Astrocyte of the cerebellum (primary cell): ENCODE measurements at regions not wholly inside any gene's neighbourhood (a gene's known extent, or its start where the extent isn't known, plus 50 kb on each side); places are given as distances from the start of the nearest gene placed in this dataset.

ENCODE experiments used
- DNase-seq: peaks from one replicate; pipeline ENCODE4 v3.0.0-alpha.2; 2011; ENCODE audit warnings: low read depth
- H3K4me3 ChIP-seq: 2 replicates; pipeline ENCODE4 v1.5.1; 2011; ENCODE audit warnings: mild to moderate bottlenecking, low read depth, low read length, moderate library complexity
- in situ Hi-C: cut with HindIII; loops from 2 replicates; pipeline ENCODE4 v1.10.0; 2017; ENCODE audit warnings: low sequenced_read_pairs
- TF ChIP-seq, protein P1 (sequence below): IDR thresholded peaks from 2 replicates; pipeline ENCODE4 v1.5.1; 2012; ENCODE audit warnings: low read length, low read depth, moderate library complexity, mild to moderate bottlenecking; ENCODE audit errors: missing control alignments

DNA sequence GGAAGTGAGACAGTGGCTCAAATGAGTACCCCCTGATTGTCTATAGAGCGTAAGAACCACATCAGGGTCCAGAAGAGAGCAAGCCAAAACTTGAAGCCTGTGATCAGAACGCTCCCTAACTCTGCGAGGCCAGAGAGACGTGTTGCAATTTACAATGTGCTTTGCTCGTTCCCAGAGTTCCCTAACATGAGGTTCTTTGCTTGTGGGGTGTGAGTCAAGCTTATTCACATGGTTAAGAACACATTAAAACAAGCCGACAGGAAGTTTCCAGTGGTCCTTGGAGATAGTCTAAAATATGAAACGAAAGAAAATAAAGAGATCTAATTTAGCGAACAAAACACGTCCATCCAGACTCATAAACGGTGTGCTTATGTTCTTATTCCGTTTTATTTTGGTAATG is 702.3 kb downstream of the TRIML1 start:
- in situ Hi-C loops: no loop called here
- TF ChIP-seq, protein P1, sequence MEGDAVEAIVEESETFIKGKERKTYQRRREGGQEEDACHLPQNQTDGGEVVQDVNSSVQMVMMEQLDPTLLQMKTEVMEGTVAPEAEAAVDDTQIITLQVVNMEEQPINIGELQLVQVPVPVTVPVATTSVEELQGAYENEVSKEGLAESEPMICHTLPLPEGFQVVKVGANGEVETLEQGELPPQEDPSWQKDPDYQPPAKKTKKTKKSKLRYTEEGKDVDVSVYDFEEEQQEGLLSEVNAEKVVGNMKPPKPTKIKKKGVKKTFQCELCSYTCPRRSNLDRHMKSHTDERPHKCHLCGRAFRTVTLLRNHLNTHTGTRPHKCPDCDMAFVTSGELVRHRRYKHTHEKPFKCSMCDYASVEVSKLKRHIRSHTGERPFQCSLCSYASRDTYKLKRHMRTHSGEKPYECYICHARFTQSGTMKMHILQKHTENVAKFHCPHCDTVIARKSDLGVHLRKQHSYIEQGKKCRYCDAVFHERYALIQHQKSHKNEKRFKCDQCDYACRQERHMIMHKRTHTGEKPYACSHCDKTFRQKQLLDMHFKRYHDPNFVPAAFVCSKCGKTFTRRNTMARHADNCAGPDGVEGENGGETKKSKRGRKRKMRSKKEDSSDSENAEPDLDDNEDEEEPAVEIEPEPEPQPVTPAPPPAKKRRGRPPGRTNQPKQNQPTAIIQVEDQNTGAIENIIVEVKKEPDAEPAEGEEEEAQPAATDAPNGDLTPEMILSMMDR: no peak
- no peak for DNase-seq
- H3K4me3 ChIP-seq: no peak overlapping the region

GRCh38 chr4:188854436-188854835 is 715.2 kb downstream of the TRIML1 start:
- TF ChIP-seq, protein P1: no peak
- DNase-seq: no peak
- in situ Hi-C loops: no loop called here
- H3K4me3 ChIP-seq: no peak overlapping the region

GRCh38 chr4:188858696-188859095 is 719.5 kb downstream of the TRIML1 start:
- no peak for DNase-seq
- in situ Hi-C loops: no loop called here
- TF ChIP-seq, protein P1: no peak
- no peak overlapping the region for H3K4me3 ChIP-seq

DNA sequence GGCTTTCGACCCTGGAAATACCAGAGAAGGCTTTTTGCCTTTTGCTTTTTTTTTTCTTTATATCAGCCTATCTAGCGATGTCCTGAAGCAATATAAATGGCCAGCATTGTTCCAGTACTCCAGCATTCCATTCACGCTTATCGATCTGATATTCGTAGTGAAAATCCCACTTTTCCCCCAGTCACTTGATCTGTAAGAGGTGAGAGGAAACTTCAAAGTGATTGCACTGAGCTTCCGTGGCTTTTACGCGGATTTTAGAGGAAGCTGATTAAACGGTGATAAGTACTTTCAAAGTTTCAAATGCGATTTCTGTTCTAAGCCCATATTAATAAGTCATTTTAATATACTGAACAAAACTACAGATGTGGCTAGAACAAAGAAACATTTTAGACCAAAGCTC is 725.5 kb downstream of the TRIML1 start:
- no peak for DNase-seq
- no peak overlapping the region for H3K4me3 ChIP-seq
- TF ChIP-seq, protein P1: no peak
- in situ Hi-C loops: no loop called here

GRCh38 chr4:188867796-188868195 is 728.6 kb downstream of the TRIML1 start:
- no peak for DNase-seq
- H3K4me3 ChIP-seq: no peak overlapping the region
- in situ Hi-C loops: no loop called here
- TF ChIP-seq, protein P1: no peak

DNA sequence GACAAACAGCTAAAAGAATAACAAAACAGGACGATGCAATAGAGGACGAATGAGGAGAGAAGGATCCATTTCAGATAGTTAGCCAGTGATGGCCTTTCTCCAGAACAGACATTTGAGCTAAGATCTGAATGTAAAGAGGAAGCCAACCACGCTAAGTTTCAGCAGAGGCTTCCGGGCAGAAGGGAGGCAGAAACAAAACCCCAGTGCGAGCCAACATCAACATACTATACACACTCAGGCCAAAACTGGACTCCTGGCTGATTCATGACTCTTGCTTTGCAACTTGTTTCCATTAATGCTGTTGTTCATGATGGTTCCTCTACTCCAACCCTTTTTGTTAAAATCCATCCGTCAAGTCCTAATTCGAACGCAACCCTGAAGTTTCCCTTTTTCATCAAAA is 730.3 kb downstream of the TRIML1 start:
- H3K4me3 ChIP-seq: no peak overlapping the region
- TF ChIP-seq, protein P1: no peak
- DNase-seq: no peak
- in situ Hi-C loops: no loop called here

GRCh38 chr4:188872809-188873208 is 733.6 kb downstream of the TRIML1 start:
- TF ChIP-seq, protein P1: no peak
- in situ Hi-C loops: no loop called here
- no peak for DNase-seq
- no peak overlapping the region for H3K4me3 ChIP-seq
